ENCODE measurements at regions not wholly inside any gene's neighbourhood (a gene's known extent, or its start where the extent isn't known, plus 50 kb on each side); places are given as distances from the start of the nearest gene placed in this dataset.

DNA sequence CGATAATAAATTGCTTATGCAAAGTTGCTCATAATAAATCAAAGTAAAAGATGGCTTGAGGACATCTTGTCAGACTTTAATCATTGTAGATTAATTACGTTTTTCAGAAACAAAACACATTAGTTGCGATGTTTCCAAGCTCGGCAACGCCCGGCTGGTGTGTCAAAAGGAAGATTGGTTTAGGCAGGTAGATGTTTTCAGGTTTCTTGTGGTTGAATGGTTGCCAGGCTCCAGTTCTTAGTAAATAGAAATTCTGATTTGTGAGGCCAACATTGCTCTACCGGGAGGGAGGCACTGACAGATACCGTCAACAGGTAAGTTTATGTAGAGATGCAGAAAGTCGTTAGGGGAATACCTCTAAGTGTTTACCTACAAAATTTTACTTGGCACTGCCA, 280.3 kb downstream of the NPR3 start:
- Histone ChIP-seq H3K27ac (ENCODE audit: control insufficient read depth, insufficient read depth, low read length) (peak overlapping the region; percentile 79), H3K9me1 (ENCODE audit: control insufficient read depth, extremely low read depth, insufficient read depth, low read length) (no peaks in the 10 kb centered on the region), H4K20me1 (ENCODE audit: control insufficient read depth, extremely low read depth, insufficient read depth, low read length) (no peaks in the 10 kb centered on the region), H3K27me3 (ENCODE audit: control insufficient read depth, extremely low read depth, insufficient read depth, low read length) (no peaks in the 10 kb centered on the region), H3K4me2 (ENCODE audit: control insufficient read depth, extremely low read depth, insufficient read depth, low read depth, low read length) (peak overlapping the region; percentile 98), H3K9me3 (ENCODE audit: control insufficient read depth, low read depth, low read length) (no peaks in the 10 kb centered on the region), H3K36me3 (ENCODE audit: control insufficient read depth in 2 of 2, extremely low read depth in 1 of 2, insufficient read depth in 2 of 2, low read length in 2 of 2) (no peaks in the 10 kb centered on the region), H3K4me3 (ENCODE audit: control insufficient read depth in 2 of 3, extremely low read depth in 1 of 3, insufficient read depth in 2 of 3, low read depth in 1 of 3, low read length in 3 of 3) (peak overlapping the region in 2 of 3 experiments; percentile 64 to 70), H2AFZ (ENCODE audit: control insufficient read depth, low read length) (peak overlapping the region; percentile 94), H3K9ac (ENCODE audit: control insufficient read depth, extremely low read depth, insufficient read depth, low read length) (peak overlapping the region; percentile 67), H3K79me2 (ENCODE audit: control insufficient read depth, insufficient read depth, low read length) (no peaks in the 10 kb centered on the region), H3K4me1 (ENCODE audit: control insufficient read depth, extremely low read depth, insufficient read depth, low read length) (peaks cover 25% of the 10 kb centered on the region)
- no peak for DNase-seq (ENCODE audit: low read depth, low spot score)
- TF ChIP-seq, protein P1, sequence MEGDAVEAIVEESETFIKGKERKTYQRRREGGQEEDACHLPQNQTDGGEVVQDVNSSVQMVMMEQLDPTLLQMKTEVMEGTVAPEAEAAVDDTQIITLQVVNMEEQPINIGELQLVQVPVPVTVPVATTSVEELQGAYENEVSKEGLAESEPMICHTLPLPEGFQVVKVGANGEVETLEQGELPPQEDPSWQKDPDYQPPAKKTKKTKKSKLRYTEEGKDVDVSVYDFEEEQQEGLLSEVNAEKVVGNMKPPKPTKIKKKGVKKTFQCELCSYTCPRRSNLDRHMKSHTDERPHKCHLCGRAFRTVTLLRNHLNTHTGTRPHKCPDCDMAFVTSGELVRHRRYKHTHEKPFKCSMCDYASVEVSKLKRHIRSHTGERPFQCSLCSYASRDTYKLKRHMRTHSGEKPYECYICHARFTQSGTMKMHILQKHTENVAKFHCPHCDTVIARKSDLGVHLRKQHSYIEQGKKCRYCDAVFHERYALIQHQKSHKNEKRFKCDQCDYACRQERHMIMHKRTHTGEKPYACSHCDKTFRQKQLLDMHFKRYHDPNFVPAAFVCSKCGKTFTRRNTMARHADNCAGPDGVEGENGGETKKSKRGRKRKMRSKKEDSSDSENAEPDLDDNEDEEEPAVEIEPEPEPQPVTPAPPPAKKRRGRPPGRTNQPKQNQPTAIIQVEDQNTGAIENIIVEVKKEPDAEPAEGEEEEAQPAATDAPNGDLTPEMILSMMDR (optimal IDR thresholded peaks at IDR 0.05 in 1 of 3, IDR thresholded peaks at IDR 0.05 in 1 of 3, conservative IDR thresholded peaks at IDR 0.05 in 1 of 3; ENCODE audit: extremely low read depth in 1 of 3, insufficient read depth in 2 of 3, low read length in 3 of 3) = no peak
- no peak for TF ChIP-seq EZH2 (IDR thresholded peaks at IDR 0.05; ENCODE audit: low read length)
- dilution Hi-C loops (cut with MboI; ENCODE audit: extremely low pct_ligation_motif_present, low sequenced_read_pairs) = no loop called here
- peak; percentile 53 for FAIRE-seq

DNA sequence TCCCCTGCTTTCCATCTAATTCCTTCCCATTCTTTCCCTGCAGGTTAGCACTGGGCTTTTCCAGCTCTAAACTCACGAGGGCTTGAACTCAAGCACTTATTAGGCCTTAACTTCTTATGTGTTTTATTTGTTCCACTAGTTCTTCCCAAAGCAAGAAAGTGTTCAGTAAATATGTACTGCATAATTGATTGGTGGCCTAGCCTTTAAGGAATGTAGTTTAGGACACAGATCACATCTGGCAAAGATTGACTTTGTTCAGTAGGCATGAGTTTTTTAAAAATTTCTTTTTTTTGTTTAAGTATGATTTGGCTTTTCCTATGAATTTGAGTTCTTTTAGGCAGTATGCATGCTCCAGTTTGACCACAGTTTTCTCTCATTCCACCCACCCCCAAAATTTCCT, 285.2 kb downstream of the NPR3 start:
- dilution Hi-C loops (cut with MboI; ENCODE audit: extremely low pct_ligation_motif_present, low sequenced_read_pairs) = no loop called here
- H3K9me1 ChIP-seq (ENCODE audit: control insufficient read depth, extremely low read depth, insufficient read depth, low read length) = no peaks in the 10 kb centered on the region

More for the DNA sequence above, 285.2 kb downstream of the NPR3 start:
- peaks cover 8% of the 10 kb centered on the region for H3K4me1 ChIP-seq (ENCODE audit: control insufficient read depth, extremely low read depth, insufficient read depth, low read length)
- H3K36me3 ChIP-seq (ENCODE audit: control insufficient read depth in 2 of 2, extremely low read depth in 1 of 2, insufficient read depth in 2 of 2, low read length in 2 of 2) = no peaks in the 10 kb centered on the region
- H4K20me1 ChIP-seq (ENCODE audit: control insufficient read depth, extremely low read depth, insufficient read depth, low read length) = no peaks in the 10 kb centered on the region
- H3K79me2 ChIP-seq (ENCODE audit: control insufficient read depth, insufficient read depth, low read length) = no peaks in the 10 kb centered on the region
- H3K27me3 ChIP-seq (ENCODE audit: control insufficient read depth, extremely low read depth, insufficient read depth, low read length) = no peaks in the 10 kb centered on the region
- no peak for TF ChIP-seq EZH2 (IDR thresholded peaks at IDR 0.05; ENCODE audit: low read length)
- TF ChIP-seq, protein P1 (optimal IDR thresholded peaks at IDR 0.05 in 1 of 3, IDR thresholded peaks at IDR 0.05 in 1 of 3, conservative IDR thresholded peaks at IDR 0.05 in 1 of 3; ENCODE audit: extremely low read depth in 1 of 3, insufficient read depth in 2 of 3, low read length in 3 of 3) = no peak
- H3K9ac ChIP-seq (ENCODE audit: control insufficient read depth, extremely low read depth, insufficient read depth, low read length) = no peak overlapping the region
- FAIRE-seq = no peak
- H3K4me2 ChIP-seq (ENCODE audit: control insufficient read depth, extremely low read depth, insufficient read depth, low read depth, low read length) = no peak overlapping the region
- DNase-seq (ENCODE audit: low read depth, low spot score) = no peak
- H3K9me3 ChIP-seq (ENCODE audit: control insufficient read depth, low read depth, low read length) = no peaks in the 10 kb centered on the region
- H3K27ac ChIP-seq (ENCODE audit: control insufficient read depth, insufficient read depth, low read length) = no peak overlapping the region
- no peak overlapping the region for H2AFZ ChIP-seq (ENCODE audit: control insufficient read depth, low read length)
- H3K4me3 ChIP-seq (ENCODE audit: control insufficient read depth in 2 of 3, extremely low read depth in 1 of 3, insufficient read depth in 2 of 3, low read depth in 1 of 3, low read length in 3 of 3) = no peak overlapping the region
